HG02852 (cell line): ENCODE measurements at regions not wholly inside any gene's neighbourhood (a gene's known extent, or its start where the extent isn't known, plus 50 kb on each side); places are given as distances from the start of the nearest gene placed in this dataset.
"Not testable (repeated sequence)": the region's sequence is repeated elsewhere in the genome, so short reads cannot be mapped to it uniquely, and the experiment has no call there.

ENCODE experiments used
- ATAC-seq: cut with Tn5 transposase; IDR thresholded peaks from one replicate; pipeline ENCODE4 v1.9.1; 2021; ENCODE audit warnings: mild to moderate bottlenecking, moderate library complexity; ENCODE audit not compliant: unreplicated experiment

GRCh38 chr1:70490153-70490552 is 79.1 kb downstream of the CTH start:
- no peak for ATAC-seq

- ATAC-seq: no peak
Measured at GRCh38 chr1:70495370-70495769, 84.3 kb downstream of the CTH start.

- ATAC-seq: no peak
Measured at GRCh38 chr1:70496181-70496580, 85.1 kb downstream of the CTH start.

- ATAC-seq: no peak
Measured at GRCh38 chr1:70497152-70497551, 86.1 kb downstream of the CTH start.

- ATAC-seq: no peak
Measured at GRCh38 chr1:70498666-70499065, 87.6 kb downstream of the CTH start.

GRCh38 chr1:70499695-70500094 is 88.6 kb downstream of the CTH start:
- no peak for ATAC-seq

GRCh38 chr1:70503358-70503757 is 92.3 kb downstream of the CTH start:
- ATAC-seq: no peak

GRCh38 chr1:70504176-70504820 is 93.2 kb downstream of the CTH start:
- peak; percentile 99 for ATAC-seq

GRCh38 chr1:70504821-70505193 is 93.7 kb downstream of the CTH start:
- peak; percentile 28 for ATAC-seq

- ATAC-seq: not testable (repeated sequence)
Measured at GRCh38 chr1:70507991-70508390, 96.9 kb downstream of the CTH start.

GRCh38 chr1:70509996-70510876 is 99.2 kb downstream of the CTH start:
- ATAC-seq: peak; percentile 90

GRCh38 chr1:70517444-70517843 is 106.4 kb downstream of the CTH start:
- ATAC-seq: peak; percentile 71

- peak; percentile 13 for ATAC-seq
Measured at GRCh38 chr1:70518106-70518505, 107.0 kb downstream of the CTH start.

- peak; percentile 78 for ATAC-seq
Measured at GRCh38 chr1:70528590-70529333, 117.7 kb downstream of the CTH start.

GRCh38 chr1:70536708-70537366 is 125.8 kb downstream of the CTH start:
- no peak for ATAC-seq

GRCh38 chr1:70537788-70538187 is 126.7 kb downstream of the CTH start:
- no peak for ATAC-seq

- no peak for ATAC-seq
Measured at GRCh38 chr1:70542030-70542429, 131.0 kb downstream of the CTH start.

GRCh38 chr1:70542856-70543255 is 131.8 kb downstream of the CTH start:
- ATAC-seq: no peak

GRCh38 chr1:70546726-70547125 is 135.7 kb downstream of the CTH start:
- no peak for ATAC-seq

- ATAC-seq: no peak
Measured at GRCh38 chr1:70552662-70553566, 141.8 kb downstream of the CTH start.
